ENCODE measurements at regions not wholly inside any gene's neighbourhood (a gene's known extent, or its start where the extent isn't known, plus 50 kb on each side); places are given as distances from the start of the nearest gene placed in this dataset.

DNA sequence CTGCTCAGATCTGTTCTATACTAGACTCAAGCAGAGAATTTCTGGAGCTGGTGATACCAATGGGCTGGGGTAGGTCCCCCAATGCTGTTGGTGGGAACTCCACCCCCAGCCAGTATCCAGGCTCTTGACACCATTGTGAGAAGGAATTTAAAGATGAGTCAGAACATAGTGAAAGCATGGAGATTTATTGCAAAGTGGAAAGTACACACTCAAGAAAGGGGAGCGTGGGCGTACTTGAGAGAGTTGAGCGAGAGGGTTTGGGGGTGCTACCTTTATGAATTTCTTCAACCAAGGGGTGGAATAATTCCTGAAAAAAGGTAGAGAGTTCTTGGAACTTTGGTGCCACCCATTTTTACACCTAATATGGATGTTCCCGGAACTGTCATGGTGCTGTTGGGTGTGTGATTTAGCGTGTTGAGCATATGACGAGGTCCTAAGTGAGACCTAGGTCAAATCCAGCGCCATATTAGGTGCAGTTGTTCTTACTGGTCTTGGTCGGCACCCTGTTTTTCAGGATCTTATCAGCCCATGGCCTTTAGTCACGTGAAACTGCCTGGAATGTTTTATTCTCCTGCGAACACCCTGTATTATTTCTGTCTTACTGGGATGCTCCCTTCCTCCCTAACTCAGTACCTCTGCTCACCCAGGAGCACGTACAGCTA, 122.0 kb upstream of the AHR start:
- TF ChIP-seq, protein P1, sequence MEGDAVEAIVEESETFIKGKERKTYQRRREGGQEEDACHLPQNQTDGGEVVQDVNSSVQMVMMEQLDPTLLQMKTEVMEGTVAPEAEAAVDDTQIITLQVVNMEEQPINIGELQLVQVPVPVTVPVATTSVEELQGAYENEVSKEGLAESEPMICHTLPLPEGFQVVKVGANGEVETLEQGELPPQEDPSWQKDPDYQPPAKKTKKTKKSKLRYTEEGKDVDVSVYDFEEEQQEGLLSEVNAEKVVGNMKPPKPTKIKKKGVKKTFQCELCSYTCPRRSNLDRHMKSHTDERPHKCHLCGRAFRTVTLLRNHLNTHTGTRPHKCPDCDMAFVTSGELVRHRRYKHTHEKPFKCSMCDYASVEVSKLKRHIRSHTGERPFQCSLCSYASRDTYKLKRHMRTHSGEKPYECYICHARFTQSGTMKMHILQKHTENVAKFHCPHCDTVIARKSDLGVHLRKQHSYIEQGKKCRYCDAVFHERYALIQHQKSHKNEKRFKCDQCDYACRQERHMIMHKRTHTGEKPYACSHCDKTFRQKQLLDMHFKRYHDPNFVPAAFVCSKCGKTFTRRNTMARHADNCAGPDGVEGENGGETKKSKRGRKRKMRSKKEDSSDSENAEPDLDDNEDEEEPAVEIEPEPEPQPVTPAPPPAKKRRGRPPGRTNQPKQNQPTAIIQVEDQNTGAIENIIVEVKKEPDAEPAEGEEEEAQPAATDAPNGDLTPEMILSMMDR (IDR thresholded peaks at IDR 0.05): no peak
- TF ChIP-seq POLR2A (IDR thresholded peaks at IDR 0.05): no peak
